Suppressor macrophage treated with lipopolysaccharide for 1 hour (primary cell): ENCODE measurements at regions not wholly inside any gene's neighbourhood (a gene's known extent, or its start where the extent isn't known, plus 50 kb on each side); places are given as distances from the start of the nearest gene placed in this dataset.
"Not testable (repeated sequence)": the region's sequence is repeated elsewhere in the genome, so short reads cannot be mapped to it uniquely, and the experiment has no call there.

ENCODE experiments used
- DNase-seq, 3 donors: peaks; one replicate each; pipeline ENCODE4 v3.0.0-alpha.2; 2020 to 2022

GRCh38 chr4:13678186-13678924 is 50.8 kb upstream of the BOD1L1 start:
- no peak for DNase-seq

DNA sequence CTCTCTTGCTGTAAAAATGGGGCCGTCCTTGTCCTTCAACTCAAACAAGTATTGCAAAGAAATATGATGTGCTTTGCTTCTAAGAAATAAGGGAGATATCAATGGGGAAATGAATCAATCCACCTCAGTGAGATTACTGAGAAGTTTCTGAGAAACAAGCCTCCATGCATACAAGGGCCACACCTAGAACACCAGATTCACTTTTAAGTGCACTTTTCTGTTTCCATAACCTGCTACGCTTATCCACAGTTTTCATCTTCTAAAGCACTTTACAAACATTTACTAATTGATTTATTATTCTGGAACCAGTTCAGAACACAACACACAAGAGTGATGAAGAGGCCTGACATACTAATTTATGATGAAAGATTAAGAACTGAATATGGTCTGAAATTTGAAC is 54.0 kb upstream of the BOD1L1 start:
- DNase-seq = no peak

- DNase-seq = no peak
Observed at GRCh38 chr4:13694256-13694655, 66.7 kb upstream of the BOD1L1 start.

GRCh38 chr4:13698296-13698695 is 70.8 kb upstream of the BOD1L1 start:
- no peak for DNase-seq

GRCh38 chr4:13700021-13700857 is 72.7 kb upstream of the BOD1L1 start:
- DNase-seq = no peak

DNA sequence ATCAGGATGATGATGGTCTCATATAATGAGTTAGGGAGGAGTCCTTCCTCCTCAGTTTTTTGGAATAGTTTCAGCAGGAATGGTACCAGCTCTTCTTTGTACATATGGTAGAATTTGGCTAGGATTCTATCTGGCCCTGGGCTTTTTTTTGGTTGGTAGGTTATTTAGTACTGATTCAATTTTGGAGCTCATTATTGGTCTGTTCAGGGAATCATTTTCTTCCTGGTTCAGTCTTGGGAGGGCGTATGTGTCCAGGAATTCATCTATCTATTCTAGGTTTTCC is 73.3 kb upstream of the BOD1L1 start:
- not testable (repeated sequence) for DNase-seq

DNA sequence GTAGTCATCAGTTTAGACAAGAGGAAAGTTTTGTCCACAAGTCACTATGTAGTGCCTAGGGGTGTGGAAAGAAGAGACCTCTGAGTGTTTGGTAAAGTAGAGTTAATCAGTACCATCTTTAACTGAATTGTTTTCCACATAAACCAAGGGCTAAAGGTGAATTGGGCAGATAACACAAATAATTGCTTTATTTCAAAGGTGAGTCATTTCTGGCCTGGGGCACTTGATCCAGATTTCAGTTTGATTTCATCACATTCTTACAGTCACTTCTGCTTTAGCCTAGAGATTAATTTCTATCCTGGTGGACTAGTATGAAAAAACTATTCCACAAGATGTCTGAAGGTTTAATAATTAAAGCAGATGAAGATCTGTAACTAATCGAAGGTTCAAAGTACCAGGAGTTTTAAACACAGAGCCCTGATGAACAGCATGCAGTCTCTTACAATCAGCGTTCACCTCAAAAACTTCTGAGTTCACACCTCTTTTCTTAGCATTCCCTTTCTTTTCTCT is 74.5 kb upstream of the BOD1L1 start:
- DNase-seq = peak; percentile 14 to 41 (median 31)

GRCh38 chr4:13703096-13703495 is 75.6 kb upstream of the BOD1L1 start:
- no peak for DNase-seq

DNA sequence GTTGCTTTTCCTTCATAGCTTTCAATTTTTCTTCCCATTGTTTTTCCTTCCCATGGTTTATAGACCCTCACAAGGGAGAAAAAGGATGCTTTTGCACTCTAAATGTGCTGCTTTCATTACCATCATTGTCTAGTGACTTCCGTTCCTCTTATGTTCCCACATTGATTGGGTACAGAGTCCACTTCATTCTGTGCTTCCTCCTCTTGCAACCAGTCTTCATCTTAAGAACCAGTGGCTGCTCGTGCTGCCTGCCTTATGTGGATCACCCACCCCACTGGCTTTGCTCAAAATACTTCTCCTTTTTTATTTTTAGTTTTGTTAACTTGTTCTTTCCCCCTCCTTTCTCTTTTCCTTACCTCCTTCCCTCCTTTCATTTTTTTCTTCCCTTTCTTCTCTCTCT is 76.5 kb upstream of the BOD1L1 start:
- peak; percentile 24 to 29 (median 27) for DNase-seq

DNA sequence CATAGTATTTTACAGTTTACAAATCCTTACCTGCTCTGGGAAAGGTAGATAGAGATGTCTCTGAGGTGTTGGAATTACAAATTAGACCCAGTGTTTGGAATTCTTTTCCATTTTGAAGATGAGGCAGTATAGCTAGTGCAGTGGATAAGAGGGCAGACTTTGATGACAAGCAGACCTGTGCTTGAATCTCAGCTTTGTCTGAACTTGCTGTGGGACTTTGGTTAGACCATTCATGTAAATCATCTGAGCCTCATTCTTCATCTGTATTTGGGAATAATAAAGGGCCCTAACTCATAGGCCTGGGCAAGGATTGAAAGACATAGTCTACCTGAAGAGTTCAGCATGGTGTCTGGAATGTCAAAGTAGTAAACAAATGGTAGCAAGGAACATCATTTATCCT is 77.2 kb upstream of the BOD1L1 start:
- no peak for DNase-seq

- peak in 1 of 3 donors; percentile 5 for DNase-seq
Observed at GRCh38 chr4:13705521-13706041, 78.1 kb upstream of the BOD1L1 start.

- no peak for DNase-seq
Observed at GRCh38 chr4:13706120-13706519, 78.6 kb upstream of the BOD1L1 start.

GRCh38 chr4:13706716-13707115 is 79.2 kb upstream of the BOD1L1 start:
- no peak for DNase-seq

DNA sequence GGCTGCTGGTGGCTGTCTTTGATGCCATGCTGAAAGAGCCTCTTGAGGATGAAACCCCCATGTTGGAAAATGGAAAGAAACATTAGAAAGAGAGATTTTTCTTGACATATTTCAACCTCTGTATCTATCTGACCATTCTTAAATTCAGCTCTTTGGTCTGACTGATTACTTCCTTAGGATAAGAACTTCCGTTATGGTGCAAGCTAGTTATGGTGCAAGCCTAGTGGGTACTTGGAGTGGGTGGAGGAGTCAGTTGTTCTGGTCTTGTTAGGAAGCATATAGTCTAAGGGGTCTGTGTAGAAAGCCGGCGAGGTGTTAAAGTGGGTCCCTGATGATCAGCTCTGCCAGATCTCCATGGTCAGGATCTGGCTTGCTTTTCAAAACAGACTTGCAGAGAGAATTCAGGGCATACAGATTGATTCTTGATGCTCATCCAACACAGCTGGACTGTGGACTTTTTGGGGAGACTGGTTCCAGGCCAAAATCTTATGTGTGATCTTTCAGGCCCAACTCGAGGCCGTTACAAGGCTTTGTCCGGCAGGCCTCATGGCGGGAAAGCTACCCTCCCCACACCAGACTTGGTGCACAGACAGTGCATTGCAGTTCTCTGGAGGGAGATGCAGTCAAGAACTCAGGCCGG is 82.8 kb upstream of the BOD1L1 start:
- peak; percentile 19 to 53 (median 41) for DNase-seq

- DNase-seq = no peak
Observed at GRCh38 chr4:13711233-13711785, 83.8 kb upstream of the BOD1L1 start.

DNA sequence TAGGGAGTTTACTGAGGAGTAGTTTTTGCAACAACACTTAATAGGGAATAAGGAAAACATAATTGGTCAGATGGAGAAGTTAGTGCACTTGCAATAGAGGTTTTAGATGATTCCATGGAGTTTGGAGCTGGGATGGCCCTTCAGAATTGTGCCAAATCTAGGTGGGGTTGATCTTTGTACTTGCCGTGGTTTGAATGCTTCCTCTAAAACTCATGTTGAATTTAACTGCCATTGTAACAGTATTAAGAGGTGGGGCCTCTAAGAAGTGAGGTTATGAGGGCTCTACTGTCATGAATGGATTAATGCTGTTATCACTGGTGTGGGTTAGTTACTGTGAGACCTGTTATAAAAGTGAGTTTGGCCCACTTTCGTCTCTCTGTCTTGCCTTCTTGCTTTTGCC is 94.4 kb upstream of the BOD1L1 start:
- no peak for DNase-seq

DNA sequence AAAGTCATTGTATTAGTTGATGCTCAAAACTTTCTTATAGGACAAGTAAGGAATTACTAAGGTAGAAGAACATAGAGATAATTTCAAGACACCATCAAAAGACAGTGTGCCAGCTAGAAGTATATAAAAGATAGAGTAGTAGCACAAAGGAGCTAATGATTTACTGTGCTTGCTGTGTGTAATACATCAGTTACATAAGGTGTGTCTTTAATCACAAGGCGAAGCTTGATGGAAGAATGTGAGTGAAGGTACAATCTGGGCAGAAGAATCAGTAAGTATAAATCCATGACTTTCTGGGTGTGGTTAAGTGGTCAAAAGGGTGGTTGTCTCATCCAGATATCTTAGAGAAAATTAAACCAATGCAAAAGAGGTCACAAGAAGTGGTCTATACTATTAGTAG is 95.1 kb upstream of the BOD1L1 start:
- no peak for DNase-seq

- DNase-seq = no peak
Observed at GRCh38 chr4:13728761-13729160, 101.2 kb upstream of the BOD1L1 start.

DNA sequence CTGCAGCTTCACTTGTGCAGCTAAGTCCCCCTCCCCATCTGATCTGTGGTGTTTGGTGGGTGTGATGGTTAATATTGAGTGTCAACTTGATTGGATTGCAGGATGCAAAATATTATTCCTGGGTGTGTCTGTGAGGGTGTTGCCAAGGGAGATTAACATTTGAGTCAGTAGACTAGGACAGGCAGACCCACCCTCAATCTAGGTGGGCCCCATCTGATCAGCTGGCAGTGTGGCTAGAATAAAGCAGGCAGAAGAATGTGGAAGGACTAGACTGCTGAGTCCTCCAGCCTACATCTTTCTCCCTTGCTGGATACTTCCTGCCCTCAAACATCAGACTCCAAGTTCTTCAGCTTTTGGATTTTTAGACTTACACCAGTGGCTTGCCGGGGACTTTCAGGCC is 103.5 kb upstream of the BOD1L1 start:
- no peak for DNase-seq

GRCh38 chr4:13733817-13734216 is 106.3 kb upstream of the BOD1L1 start:
- no peak for DNase-seq

GRCh38 chr4:13750594-13750993 is 123.1 kb upstream of the BOD1L1 start:
- no peak for DNase-seq

- DNase-seq = not testable (repeated sequence)
Observed at GRCh38 chr4:13761581-13761980, 134.1 kb upstream of the BOD1L1 start.

- DNase-seq = no peak
Observed at GRCh38 chr4:13762130-13762529, 134.6 kb upstream of the BOD1L1 start.
